GM21423 (cell line): ENCODE measurements at regions not wholly inside any gene's neighbourhood (a gene's known extent, or its start where the extent isn't known, plus 50 kb on each side); places are given as distances from the start of the nearest gene placed in this dataset.

Experiments used
- ATAC-seq: cut with Tn5 transposase; IDR thresholded peaks from one replicate; pipeline ENCODE4 v1.9.1; 2021; ENCODE audit warnings: mild to moderate bottlenecking, moderate library complexity; ENCODE audit not compliant: unreplicated experiment

GRCh38 chr2:223508372-223508771 lies 93.8 kb downstream of the SCG2 start:
- no peak for ATAC-seq

- no peak for ATAC-seq
These were observed 91.4 kb downstream of the SCG2 start for GRCh38 chr2:223510713-223511112.

GRCh38 chr2:223511168-223511567 lies 91.0 kb downstream of the SCG2 start:
- no peak for ATAC-seq

GRCh38 chr2:223513771-223514455 lies 88.2 kb downstream of the SCG2 start:
- ATAC-seq, result no peak

- ATAC-seq, result no peak
These were observed 82.7 kb downstream of the SCG2 start for GRCh38 chr2:223519471-223519870.

GRCh38 chr2:223522796-223523195 lies 79.4 kb downstream of the SCG2 start:
- no peak for ATAC-seq

- no peak for ATAC-seq
These were observed 78.6 kb downstream of the SCG2 start for GRCh38 chr2:223523551-223524001.

GRCh38 chr2:223524066-223524465 lies 78.1 kb downstream of the SCG2 start:
- no peak for ATAC-seq

GRCh38 chr2:223526106-223526505 lies 76.1 kb downstream of the SCG2 start:
- ATAC-seq, result no peak

GRCh38 chr2:223528036-223528435 lies 74.1 kb downstream of the SCG2 start:
- ATAC-seq, result no peak

- ATAC-seq, result no peak
These were observed 72.5 kb downstream of the SCG2 start for GRCh38 chr2:223529696-223530095.

- no peak for ATAC-seq
These were observed 71.3 kb downstream of the SCG2 start for GRCh38 chr2:223530811-223531210.

GRCh38 chr2:223532161-223532560 lies 70.0 kb downstream of the SCG2 start:
- ATAC-seq, result no peak

- no peak for ATAC-seq
These were observed 69.4 kb downstream of the SCG2 start for GRCh38 chr2:223532712-223533111.

- no peak for ATAC-seq
These were observed 65.6 kb downstream of the SCG2 start for GRCh38 chr2:223536546-223536945.

- ATAC-seq, result no peak
These were observed 65.0 kb downstream of the SCG2 start for GRCh38 chr2:223537115-223537514.

GRCh38 chr2:223537651-223538601 lies 64.2 kb downstream of the SCG2 start:
- no peak for ATAC-seq

GRCh38 chr2:223538920-223539440 lies 63.2 kb downstream of the SCG2 start:
- ATAC-seq, result no peak

GRCh38 chr2:223541546-223541945 lies 60.6 kb downstream of the SCG2 start:
- no peak for ATAC-seq

GRCh38 chr2:223542501-223542900 lies 59.7 kb downstream of the SCG2 start:
- ATAC-seq, result no peak

GRCh38 chr2:223545406-223545805 lies 56.8 kb downstream of the SCG2 start:
- no peak for ATAC-seq

GRCh38 chr2:223545830-223546229 lies 56.3 kb downstream of the SCG2 start:
- no peak for ATAC-seq
